ENCODE measurements at regions not wholly inside any gene's neighbourhood (a gene's known extent, or its start where the extent isn't known, plus 50 kb on each side); places are given as distances from the start of the nearest gene placed in this dataset.
"Not testable (repeated sequence)": the region's sequence is repeated elsewhere in the genome, so short reads cannot be mapped to it uniquely, and the experiment has no call there.

GRCh38 chr7:68185631-68186456 lies 1189.2 kb downstream of the TYW1 start (continued):
- TF ChIP-seq, protein P1, sequence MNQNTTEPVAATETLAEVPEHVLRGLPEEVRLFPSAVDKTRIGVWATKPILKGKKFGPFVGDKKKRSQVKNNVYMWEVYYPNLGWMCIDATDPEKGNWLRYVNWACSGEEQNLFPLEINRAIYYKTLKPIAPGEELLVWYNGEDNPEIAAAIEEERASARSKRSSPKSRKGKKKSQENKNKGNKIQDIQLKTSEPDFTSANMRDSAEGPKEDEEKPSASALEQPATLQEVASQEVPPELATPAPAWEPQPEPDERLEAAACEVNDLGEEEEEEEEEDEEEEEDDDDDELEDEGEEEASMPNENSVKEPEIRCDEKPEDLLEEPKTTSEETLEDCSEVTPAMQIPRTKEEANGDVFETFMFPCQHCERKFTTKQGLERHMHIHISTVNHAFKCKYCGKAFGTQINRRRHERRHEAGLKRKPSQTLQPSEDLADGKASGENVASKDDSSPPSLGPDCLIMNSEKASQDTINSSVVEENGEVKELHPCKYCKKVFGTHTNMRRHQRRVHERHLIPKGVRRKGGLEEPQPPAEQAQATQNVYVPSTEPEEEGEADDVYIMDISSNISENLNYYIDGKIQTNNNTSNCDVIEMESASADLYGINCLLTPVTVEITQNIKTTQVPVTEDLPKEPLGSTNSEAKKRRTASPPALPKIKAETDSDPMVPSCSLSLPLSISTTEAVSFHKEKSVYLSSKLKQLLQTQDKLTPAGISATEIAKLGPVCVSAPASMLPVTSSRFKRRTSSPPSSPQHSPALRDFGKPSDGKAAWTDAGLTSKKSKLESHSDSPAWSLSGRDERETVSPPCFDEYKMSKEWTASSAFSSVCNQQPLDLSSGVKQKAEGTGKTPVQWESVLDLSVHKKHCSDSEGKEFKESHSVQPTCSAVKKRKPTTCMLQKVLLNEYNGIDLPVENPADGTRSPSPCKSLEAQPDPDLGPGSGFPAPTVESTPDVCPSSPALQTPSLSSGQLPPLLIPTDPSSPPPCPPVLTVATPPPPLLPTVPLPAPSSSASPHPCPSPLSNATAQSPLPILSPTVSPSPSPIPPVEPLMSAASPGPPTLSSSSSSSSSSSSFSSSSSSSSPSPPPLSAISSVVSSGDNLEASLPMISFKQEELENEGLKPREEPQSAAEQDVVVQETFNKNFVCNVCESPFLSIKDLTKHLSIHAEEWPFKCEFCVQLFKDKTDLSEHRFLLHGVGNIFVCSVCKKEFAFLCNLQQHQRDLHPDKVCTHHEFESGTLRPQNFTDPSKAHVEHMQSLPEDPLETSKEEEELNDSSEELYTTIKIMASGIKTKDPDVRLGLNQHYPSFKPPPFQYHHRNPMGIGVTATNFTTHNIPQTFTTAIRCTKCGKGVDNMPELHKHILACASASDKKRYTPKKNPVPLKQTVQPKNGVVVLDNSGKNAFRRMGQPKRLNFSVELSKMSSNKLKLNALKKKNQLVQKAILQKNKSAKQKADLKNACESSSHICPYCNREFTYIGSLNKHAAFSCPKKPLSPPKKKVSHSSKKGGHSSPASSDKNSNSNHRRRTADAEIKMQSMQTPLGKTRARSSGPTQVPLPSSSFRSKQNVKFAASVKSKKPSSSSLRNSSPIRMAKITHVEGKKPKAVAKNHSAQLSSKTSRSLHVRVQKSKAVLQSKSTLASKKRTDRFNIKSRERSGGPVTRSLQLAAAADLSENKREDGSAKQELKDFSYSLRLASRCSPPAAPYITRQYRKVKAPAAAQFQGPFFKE (tag by site-specific recombination; IDR thresholded peaks at IDR 0.05; ENCODE audit: borderline replicate concordance) = no peak
- no peak for TF ChIP-seq PATZ1 (tag by site-specific recombination; IDR thresholded peaks at IDR 0.05)
- TF ChIP-seq OVOL3 (tag by site-specific recombination; IDR thresholded peaks at IDR 0.05) = no peak

DNA sequence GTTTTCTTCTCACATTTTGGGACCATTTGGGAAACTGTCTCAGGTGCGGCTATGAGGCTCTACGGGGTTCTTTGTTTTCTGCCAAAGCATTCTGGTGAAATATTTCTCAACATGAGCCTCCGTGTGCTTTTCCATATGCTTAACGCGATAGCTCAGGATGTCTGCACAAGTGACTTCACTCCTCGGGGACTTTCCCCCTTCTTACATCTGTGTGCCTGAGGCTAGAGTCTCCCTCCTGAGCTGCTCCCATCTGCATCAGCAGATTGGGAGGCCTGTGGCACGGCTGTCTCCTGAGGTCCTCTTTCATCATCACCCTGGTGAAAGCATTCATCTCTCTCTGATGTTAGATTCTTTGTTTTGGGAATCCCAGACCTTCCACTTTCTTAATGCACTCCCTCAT lies 1190.9 kb downstream of the TYW1 start:
- POLR2A ChIA-PET = interaction anchor here (0.6 kb wide), 1 partner anchor 10 kb away, joined by 3 read pairs; no protein-coding TSS in a partner anchor

GRCh38 chr7:68192941-68193340 lies 1196.3 kb downstream of the TYW1 start:
- CTCF ChIA-PET = no interaction called here
- POLR2A ChIA-PET = no interaction called here

More for the DNA sequence above, 1190.9 kb downstream of the TYW1 start:
- no peak for TF ChIP-seq ZNF155 (tag by site-specific recombination; IDR thresholded peaks at IDR 0.05)
- TF ChIP-seq, protein P2, sequence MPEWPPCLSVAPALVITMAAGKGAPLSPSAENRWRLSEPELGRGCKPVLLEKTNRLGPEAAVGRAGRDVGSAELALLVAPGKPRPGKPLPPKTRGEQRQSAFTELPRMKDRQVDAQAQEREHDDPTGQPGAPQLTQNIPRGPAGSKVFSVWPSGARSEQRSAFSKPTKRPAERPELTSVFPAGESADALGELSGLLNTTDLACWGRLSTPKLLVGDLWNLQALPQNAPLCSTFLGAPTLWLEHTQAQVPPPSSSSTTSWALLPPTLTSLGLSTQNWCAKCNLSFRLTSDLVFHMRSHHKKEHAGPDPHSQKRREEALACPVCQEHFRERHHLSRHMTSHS (tag by site-specific recombination; IDR thresholded peaks at IDR 0.05) = no peak
- TF ChIP-seq ZFP69B (tag by site-specific recombination; IDR thresholded peaks at IDR 0.05) = no peak
- no peak for TF ChIP-seq WT1 (tag by site-specific recombination; IDR thresholded peaks at IDR 0.05)
- CTCF ChIA-PET = interaction anchor here (0.6 kb wide), 1 partner anchor 94 kb away, joined by 5 read pairs; no protein-coding TSS in a partner anchor
- Histone ChIP-seq H3K27ac (ENCODE audit: extremely low read depth, low read depth, low read length) (no peak overlapping the region), H3K4me3 (ENCODE audit: low read depth, low read length) (no peak overlapping the region), H3K4me1 (ENCODE audit: control insufficient read depth, insufficient read depth, low read length) (no peaks in the 10 kb centered on the region), H3K36me3 (ENCODE audit: control insufficient read depth in 2 of 2, insufficient read depth in 1 of 2, low read length in 2 of 2) (no peaks in the 10 kb centered on the region), H3K9me3 (ENCODE audit: control insufficient read depth, insufficient read depth, low read depth, low read length) (no peaks in the 10 kb centered on the region)

DNA sequence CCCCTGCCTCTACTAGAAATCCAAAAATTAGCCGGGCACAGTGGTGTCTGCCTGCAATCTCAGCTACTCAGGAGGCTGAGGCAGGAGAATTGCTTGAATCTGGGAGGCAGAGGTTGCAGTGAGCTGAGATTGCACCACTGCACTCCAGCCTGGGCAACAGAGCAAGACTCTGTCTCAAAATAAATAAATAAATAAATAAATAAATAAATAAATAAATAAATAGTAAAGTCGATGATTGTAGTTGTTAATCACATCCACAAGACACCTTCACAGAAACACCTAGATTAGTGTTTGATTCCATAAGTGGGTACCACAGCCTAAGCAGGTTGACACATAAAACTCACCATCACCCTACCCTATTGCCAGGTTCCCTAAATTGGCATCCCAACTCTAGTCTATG lies 1199.0 kb downstream of the TYW1 start:
- POLR2A ChIA-PET; H3K36me3 ChIP-seq (ENCODE audit: control insufficient read depth in 2 of 2, insufficient read depth in 1 of 2, low read length in 2 of 2); H3K4me3 ChIP-seq (ENCODE audit: low read depth, low read length); H3K9me3 ChIP-seq (ENCODE audit: control insufficient read depth, insufficient read depth, low read depth, low read length); H3K4me1 ChIP-seq (ENCODE audit: control insufficient read depth, insufficient read depth, low read length); H3K27ac ChIP-seq (ENCODE audit: extremely low read depth, low read depth, low read length); CTCF ChIA-PET: not testable (repeated sequence)
- peak; percentile 47 for TF ChIP-seq ZNF426 (tag by site-specific recombination; IDR thresholded peaks at IDR 0.05)
- peak; percentile 67; the same call in 1 of the 2 replicates for TF ChIP-seq ZNF518A (tag by site-specific recombination; conservative IDR thresholded peaks at IDR 0.05; ENCODE audit: low read depth)
- peak; percentile 56; the same call in 1 of the 2 replicates for TF ChIP-seq ZNF394 (tag by site-specific recombination; IDR thresholded peaks at IDR 0.05; ENCODE audit: borderline replicate concordance)
- TF ChIP-seq ZNF555 (tag by site-specific recombination; conservative IDR thresholded peaks at IDR 0.05) = peak; percentile 38

More at GRCh38 chr7:68192941-68193340, 1196.3 kb downstream of the TYW1 start:
- TF ChIP-seq ZNF664 (tag by site-specific recombination; IDR thresholded peaks at IDR 0.05) = no peak
- Histone ChIP-seq H3K4me1 (ENCODE audit: control insufficient read depth, insufficient read depth, low read length) (no peaks in the 10 kb centered on the region), H3K36me3 (ENCODE audit: control insufficient read depth in 2 of 2, insufficient read depth in 1 of 2, low read length in 2 of 2) (no peaks in the 10 kb centered on the region), H3K27ac (ENCODE audit: extremely low read depth, low read depth, low read length) (no peak overlapping the region), H3K9me3 (ENCODE audit: control insufficient read depth, insufficient read depth, low read depth, low read length) (no peaks in the 10 kb centered on the region), H3K4me3 (ENCODE audit: low read depth, low read length) (no peak overlapping the region)

Data from HEK293 (cell line).